Activated naive CD8-positive, alpha-beta T cell treated with anti-CD3 and anti-CD28 coated beads, Interleukin-2, amount 10 ng/mL, durations not matched to agents 7 days and 5 days (primary cell): ENCODE measurements at regions not wholly inside any gene's neighbourhood (a gene's known extent, or its start where the extent isn't known, plus 50 kb on each side); places are given as distances from the start of the nearest gene placed in this dataset.

Experiments
- ATAC-seq: fragments of 150-1000 bp; cut with Tn5 transposase; one replicate; pipeline ENCODE4 v1.10.0; 2021; ENCODE audit warnings: low read depth, moderate library complexity
- POLR2A ChIA-PET: fragments of 350-600 bp; sonication (Branson Sonifier 250); formaldehyde crosslinking; loops from one replicate; lab custom pipeline; 2021; ENCODE audit warnings: antibody characterized with exemption; lab: Charles Lee
- DNase-seq: peaks from one replicate; pipeline ENCODE4 v3.0.0; 2021
- H3K27ac Mint-ChIP-seq: one replicate; pipeline ENCODE4 v1.8.0; 2022; ENCODE audit warnings: mild to moderate bottlenecking, mixed read lengths
- H3K27me3 Mint-ChIP-seq: one replicate; pipeline ENCODE4 v1.8.0; 2022; ENCODE audit warnings: mild to moderate bottlenecking, moderate library complexity, mixed read lengths
- H3K36me3 Mint-ChIP-seq: one replicate; pipeline ENCODE4 v1.8.0; 2021; ENCODE audit warnings: mild to moderate bottlenecking, mixed read lengths
- H3K4me1 Mint-ChIP-seq: one replicate; pipeline ENCODE4 v1.8.0; 2021; ENCODE audit warnings: mixed read lengths
- H3K4me3 Mint-ChIP-seq: one replicate; pipeline ENCODE4 v1.8.0; 2022; ENCODE audit warnings: mild to moderate bottlenecking, moderate library complexity, mixed read lengths
- H3K9me3 Mint-ChIP-seq: one replicate; pipeline ENCODE4 v1.8.0; 2021; ENCODE audit warnings: mixed read lengths

GRCh38 chr5:113902917-113903660, 389.6 kb downstream of the YTHDC2 start:
- Mint-ChIP-seq H3K27ac (no peak overlapping the region), H3K4me3 (no peak overlapping the region), H3K27me3 (no peaks in the 10 kb centered on the region), H3K4me1 (no peaks in the 10 kb centered on the region), H3K36me3 (no peaks in the 10 kb centered on the region), H3K9me3 (no peaks in the 10 kb centered on the region)
- no peak for DNase-seq
- ATAC-seq = no peak
- POLR2A ChIA-PET = no interaction called here

- Mint-ChIP-seq H3K9me3 (no peaks in the 10 kb centered on the region), H3K27ac (no peak overlapping the region), H3K4me1 (no peaks in the 10 kb centered on the region), H3K4me3 (no peak overlapping the region), H3K27me3 (no peaks in the 10 kb centered on the region), H3K36me3 (no peaks in the 10 kb centered on the region)
- DNase-seq (no peak), ATAC-seq (no peak)
- POLR2A ChIA-PET = no interaction called here
These were observed 396.3 kb downstream of the YTHDC2 start for GRCh38 chr5:113909782-113910181.

- no peak for DNase-seq
- Mint-ChIP-seq H3K9me3 (no peaks in the 10 kb centered on the region), H3K27ac (no peak overlapping the region), H3K27me3 (no peaks in the 10 kb centered on the region), H3K4me1 (no peaks in the 10 kb centered on the region), H3K36me3 (no peaks in the 10 kb centered on the region), H3K4me3 (no peak overlapping the region)
- ATAC-seq = no peak
- POLR2A ChIA-PET = no interaction called here
These were observed 404.5 kb downstream of the YTHDC2 start for GRCh38 chr5:113917997-113918396.

- H3K27me3 Mint-ChIP-seq = no peaks in the 10 kb centered on the region
- DNase-seq = no peak
- no peak overlapping the region for H3K27ac Mint-ChIP-seq
- no peak for ATAC-seq
- no peaks in the 10 kb centered on the region for H3K4me1 Mint-ChIP-seq
- no peaks in the 10 kb centered on the region for H3K36me3 Mint-ChIP-seq
- POLR2A ChIA-PET = no interaction called here
- no peak overlapping the region for H3K4me3 Mint-ChIP-seq
- H3K9me3 Mint-ChIP-seq = no peaks in the 10 kb centered on the region
These were observed 408.8 kb downstream of the YTHDC2 start for GRCh38 chr5:113922343-113922742.

- no peaks in the 10 kb centered on the region for H3K27me3 Mint-ChIP-seq
- no peak for DNase-seq
- H3K27ac Mint-ChIP-seq = no peak overlapping the region
- no peaks in the 10 kb centered on the region for H3K9me3 Mint-ChIP-seq
- H3K4me1 Mint-ChIP-seq = no peaks in the 10 kb centered on the region
- no peaks in the 10 kb centered on the region for H3K36me3 Mint-ChIP-seq
- no peak for ATAC-seq
- POLR2A ChIA-PET = no interaction called here
- H3K4me3 Mint-ChIP-seq = no peak overlapping the region
These were observed 422.0 kb downstream of the YTHDC2 start for GRCh38 chr5:113935453-113935852.

GRCh38 chr5:113937301-113937700, 423.8 kb downstream of the YTHDC2 start:
- no peak overlapping the region for H3K4me3 Mint-ChIP-seq
- H3K9me3 Mint-ChIP-seq = no peaks in the 10 kb centered on the region
- no peaks in the 10 kb centered on the region for H3K36me3 Mint-ChIP-seq
- no peak for ATAC-seq
- H3K27ac Mint-ChIP-seq = no peak overlapping the region
- H3K27me3 Mint-ChIP-seq = no peaks in the 10 kb centered on the region
- no peak for DNase-seq
- POLR2A ChIA-PET = no interaction called here
- H3K4me1 Mint-ChIP-seq = no peaks in the 10 kb centered on the region

- Mint-ChIP-seq H3K4me1 (no peaks in the 10 kb centered on the region), H3K36me3 (no peaks in the 10 kb centered on the region), H3K27ac (no peak overlapping the region), H3K9me3 (no peaks in the 10 kb centered on the region), H3K27me3 (no peaks in the 10 kb centered on the region), H3K4me3 (no peak overlapping the region)
- no peak for ATAC-seq
- POLR2A ChIA-PET = no interaction called here
- no peak for DNase-seq
These were observed 421.9 kb upstream of the KCNN2 start for GRCh38 chr5:113939988-113940387.

- ATAC-seq (no peak), DNase-seq (no peak)
- H3K4me1 Mint-ChIP-seq = no peaks in the 10 kb centered on the region
- no peaks in the 10 kb centered on the region for H3K36me3 Mint-ChIP-seq
- H3K4me3 Mint-ChIP-seq = no peak overlapping the region
- H3K27me3 Mint-ChIP-seq = no peaks in the 10 kb centered on the region
- POLR2A ChIA-PET = no interaction called here
- no peak overlapping the region for H3K27ac Mint-ChIP-seq
- peaks cover 4% of the 10 kb centered on the region for H3K9me3 Mint-ChIP-seq
These were observed 411.7 kb upstream of the KCNN2 start for GRCh38 chr5:113950186-113950585.

GRCh38 chr5:113965225-113965624, 396.6 kb upstream of the KCNN2 start:
- no peaks in the 10 kb centered on the region for H3K4me1 Mint-ChIP-seq
- H3K36me3 Mint-ChIP-seq = no peaks in the 10 kb centered on the region
- H3K27ac Mint-ChIP-seq = no peak overlapping the region
- DNase-seq = no peak
- no peak overlapping the region for H3K4me3 Mint-ChIP-seq
- H3K27me3 Mint-ChIP-seq = no peaks in the 10 kb centered on the region
- ATAC-seq = no peak
- H3K9me3 Mint-ChIP-seq = no peaks in the 10 kb centered on the region
- POLR2A ChIA-PET = no interaction called here

- no peak overlapping the region for H3K27ac Mint-ChIP-seq
- no peaks in the 10 kb centered on the region for H3K9me3 Mint-ChIP-seq
- H3K27me3 Mint-ChIP-seq = no peaks in the 10 kb centered on the region
- no peaks in the 10 kb centered on the region for H3K36me3 Mint-ChIP-seq
- ATAC-seq (no peak), DNase-seq (no peak)
- H3K4me1 Mint-ChIP-seq = no peaks in the 10 kb centered on the region
- POLR2A ChIA-PET = no interaction called here
- H3K4me3 Mint-ChIP-seq = no peak overlapping the region
These were observed 392.0 kb upstream of the KCNN2 start for GRCh38 chr5:113969901-113970300.

- no peak for DNase-seq
- no peak overlapping the region for H3K4me3 Mint-ChIP-seq
- no peaks in the 10 kb centered on the region for H3K9me3 Mint-ChIP-seq
- POLR2A ChIA-PET = no interaction called here
- H3K27me3 Mint-ChIP-seq = no peaks in the 10 kb centered on the region
- H3K4me1 Mint-ChIP-seq = no peaks in the 10 kb centered on the region
- no peaks in the 10 kb centered on the region for H3K36me3 Mint-ChIP-seq
- no peak overlapping the region for H3K27ac Mint-ChIP-seq
- ATAC-seq = no peak
These were observed 390.4 kb upstream of the KCNN2 start for GRCh38 chr5:113971454-113971853.

GRCh38 chr5:113974976-113975375, 386.9 kb upstream of the KCNN2 start:
- POLR2A ChIA-PET = no interaction called here
- H3K27ac Mint-ChIP-seq = no peak overlapping the region

GRCh38 chr5:113984928-113985327, 376.9 kb upstream of the KCNN2 start:
- ATAC-seq (no peak), DNase-seq (no peak)
- POLR2A ChIA-PET = no interaction called here
- H3K4me1 Mint-ChIP-seq = no peaks in the 10 kb centered on the region
- H3K27me3 Mint-ChIP-seq = no peaks in the 10 kb centered on the region
- no peak overlapping the region for H3K4me3 Mint-ChIP-seq
- no peaks in the 10 kb centered on the region for H3K9me3 Mint-ChIP-seq
- H3K27ac Mint-ChIP-seq = no peak overlapping the region
- no peaks in the 10 kb centered on the region for H3K36me3 Mint-ChIP-seq

More at GRCh38 chr5:113974976-113975375, 386.9 kb upstream of the KCNN2 start:
- no peaks in the 10 kb centered on the region for H3K36me3 Mint-ChIP-seq
- no peaks in the 10 kb centered on the region for H3K4me1 Mint-ChIP-seq
- no peaks in the 10 kb centered on the region for H3K27me3 Mint-ChIP-seq
- DNase-seq (no peak), ATAC-seq (no peak)
- H3K4me3 Mint-ChIP-seq = no peak overlapping the region
- H3K9me3 Mint-ChIP-seq = peaks cover 3% of the 10 kb centered on the region

- H3K36me3 Mint-ChIP-seq = no peaks in the 10 kb centered on the region
- ATAC-seq = no peak
- H3K27me3 Mint-ChIP-seq = no peaks in the 10 kb centered on the region
- no peak overlapping the region for H3K27ac Mint-ChIP-seq
- POLR2A ChIA-PET = no interaction called here
- no peak for DNase-seq
- H3K9me3 Mint-ChIP-seq = no peaks in the 10 kb centered on the region
- no peak overlapping the region for H3K4me3 Mint-ChIP-seq
- H3K4me1 Mint-ChIP-seq = no peaks in the 10 kb centered on the region
These were observed 376.4 kb upstream of the KCNN2 start for GRCh38 chr5:113985505-113985904.
